ENCODE measurements at regions not wholly inside any gene's neighbourhood (a gene's known extent, or its start where the extent isn't known, plus 50 kb on each side); places are given as distances from the start of the nearest gene placed in this dataset.

- WGBS (ENCODE audit: insufficient coverage, low coverage, missing lambda C conversion rate) = under 1% methylated on average over 4 of the region's 4 CpGs
- H4K20me1 ChIP-seq (replicated peaks; ENCODE audit: control insufficient read depth, insufficient read depth, low read length) = no peaks in the 10 kb centered on the region
- H3K9me3 ChIP-seq (replicated peaks; ENCODE audit: control insufficient read depth, insufficient read depth, low read depth, low read length) = no peaks in the 10 kb centered on the region
- no peaks in the 10 kb centered on the region for H3K79me2 ChIP-seq (ENCODE audit: control insufficient read depth, insufficient read depth, low read length)
- FAIRE-seq (no peak), DNase-seq (ENCODE audit: extremely low read depth in 1 of 4, low spot score in 3 of 4) (no peak), ATAC-seq (no peak)
- intact Hi-C loops (cut with micrococcal nuclease) = no loop called here
- no peak overlapping the region for H2AFZ ChIP-seq (ENCODE audit: low read depth, low read length)
- no peak for TF ChIP-seq SMARCA4 (IDR thresholded peaks at IDR 0.05)
- no peak for TF ChIP-seq HNRNPUL1 (IDR thresholded peaks at IDR 0.05; ENCODE audit: low read length)
- no peaks in the 10 kb centered on the region for H3K27me3 ChIP-seq (ENCODE audit: control insufficient read depth in 2 of 2, insufficient read depth in 2 of 2, low read length in 2 of 2)
- H3K27ac ChIP-seq (ENCODE audit: extremely low read depth, low read depth, low read length) = no peak overlapping the region
- H3K36me3 ChIP-seq (ENCODE audit: control insufficient read depth, insufficient read depth, low read length) = no peaks in the 10 kb centered on the region
- H3K4me2 ChIP-seq (ENCODE audit: insufficient read depth, low read length) = no peak overlapping the region
- ChIA-PET POLR2A (no interaction called here), CTCF (ENCODE audit: low intra/inter-chr PET ratio) (no interaction called here)
- H3K9me1 ChIP-seq (ENCODE audit: control insufficient read depth, insufficient read depth, low read length) = no peaks in the 10 kb centered on the region
- H3K4me1 ChIP-seq (replicated peaks in 1 of 2; ENCODE audit: control insufficient read depth in 2 of 2, insufficient read depth in 2 of 2, low read length in 2 of 2) = no peaks in the 10 kb centered on the region
- no peak overlapping the region for H3K4me3 ChIP-seq
- no TSS peak for BruUV-seq (replicated peaks)
- no peak overlapping the region for H3K9ac ChIP-seq (ENCODE audit: insufficient read depth in 1 of 2, low read depth in 2 of 2, low read length in 2 of 2)
- in situ Hi-C loops (cut with MboI) = no loop called here
These were observed 256.9 kb upstream of the TPK1 start for GRCh38 chr7:145092766-145093165.

GRCh38 chr7:145088111-145088745, 252.4 kb upstream of the TPK1 start:
- no peaks in the 10 kb centered on the region for H3K79me2 ChIP-seq (ENCODE audit: control insufficient read depth, insufficient read depth, low read length)
- DNase-seq (ENCODE audit: extremely low read depth in 1 of 4, low spot score in 3 of 4) (no peak), ATAC-seq (no peak), FAIRE-seq (no peak)
- WGBS (ENCODE audit: insufficient coverage, low coverage, missing lambda C conversion rate) = 0% methylated on average over 3 of the region's 3 CpGs
- ChIA-PET CTCF (ENCODE audit: low intra/inter-chr PET ratio) (no interaction called here), POLR2A (interaction anchor here (0.7 kb wide), 1 partner anchor 384 kb away, joined by 3 read pairs; no protein-coding TSS in a partner anchor)
- no peaks in the 10 kb centered on the region for H3K9me3 ChIP-seq (replicated peaks; ENCODE audit: control insufficient read depth, insufficient read depth, low read depth, low read length)
- no peaks in the 10 kb centered on the region for H3K36me3 ChIP-seq (ENCODE audit: control insufficient read depth, insufficient read depth, low read length)
- H3K9ac ChIP-seq (ENCODE audit: insufficient read depth in 1 of 2, low read depth in 2 of 2, low read length in 2 of 2) = no peak overlapping the region
- no peak overlapping the region for H2AFZ ChIP-seq (ENCODE audit: low read depth, low read length)
- in situ Hi-C loops (cut with MboI) (no loop called here), intact Hi-C loops (cut with micrococcal nuclease) (no loop called here)
- no peaks in the 10 kb centered on the region for H3K9me1 ChIP-seq (ENCODE audit: control insufficient read depth, insufficient read depth, low read length)
- no peak overlapping the region for H3K4me3 ChIP-seq
- no peaks in the 10 kb centered on the region for H3K4me1 ChIP-seq (replicated peaks in 1 of 2; ENCODE audit: control insufficient read depth in 2 of 2, insufficient read depth in 2 of 2, low read length in 2 of 2)
- BruUV-seq (replicated peaks) = no TSS peak
- no peaks in the 10 kb centered on the region for H3K27me3 ChIP-seq (ENCODE audit: control insufficient read depth in 2 of 2, insufficient read depth in 2 of 2, low read length in 2 of 2)
- no peaks in the 10 kb centered on the region for H4K20me1 ChIP-seq (replicated peaks; ENCODE audit: control insufficient read depth, insufficient read depth, low read length)
- H3K27ac ChIP-seq (ENCODE audit: extremely low read depth, low read depth, low read length) = no peak overlapping the region
- no peak overlapping the region for H3K4me2 ChIP-seq (ENCODE audit: insufficient read depth, low read length)
- TF ChIP-seq NUFIP1 (IDR thresholded peaks at IDR 0.05; ENCODE audit: partially characterized antibody) (no peak), ZNF175 (CRISPR knock-in tag; IDR thresholded peaks at IDR 0.05; ENCODE audit: low read depth) (no peak), STAT5A (IDR thresholded peaks at IDR 0.05; ENCODE audit: borderline replicate concordance, low read length) (no peak), NCOR1 (IDR thresholded peaks at IDR 0.05) (no peak)
- TF ChIP-seq, protein P1, sequence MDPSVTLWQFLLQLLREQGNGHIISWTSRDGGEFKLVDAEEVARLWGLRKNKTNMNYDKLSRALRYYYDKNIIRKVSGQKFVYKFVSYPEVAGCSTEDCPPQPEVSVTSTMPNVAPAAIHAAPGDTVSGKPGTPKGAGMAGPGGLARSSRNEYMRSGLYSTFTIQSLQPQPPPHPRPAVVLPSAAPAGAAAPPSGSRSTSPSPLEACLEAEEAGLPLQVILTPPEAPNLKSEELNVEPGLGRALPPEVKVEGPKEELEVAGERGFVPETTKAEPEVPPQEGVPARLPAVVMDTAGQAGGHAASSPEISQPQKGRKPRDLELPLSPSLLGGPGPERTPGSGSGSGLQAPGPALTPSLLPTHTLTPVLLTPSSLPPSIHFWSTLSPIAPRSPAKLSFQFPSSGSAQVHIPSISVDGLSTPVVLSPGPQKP (CRISPR knock-in tag; IDR thresholded peaks at IDR 0.05) = no peak

Measured in K562 (cell line).